ENCODE measurements at regions not wholly inside any gene's neighbourhood (a gene's known extent, or its start where the extent isn't known, plus 50 kb on each side); places are given as distances from the start of the nearest gene placed in this dataset.
"Not testable (repeated sequence)": the region's sequence is repeated elsewhere in the genome, so short reads cannot be mapped to it uniquely, and the experiment has no call there.

DNA sequence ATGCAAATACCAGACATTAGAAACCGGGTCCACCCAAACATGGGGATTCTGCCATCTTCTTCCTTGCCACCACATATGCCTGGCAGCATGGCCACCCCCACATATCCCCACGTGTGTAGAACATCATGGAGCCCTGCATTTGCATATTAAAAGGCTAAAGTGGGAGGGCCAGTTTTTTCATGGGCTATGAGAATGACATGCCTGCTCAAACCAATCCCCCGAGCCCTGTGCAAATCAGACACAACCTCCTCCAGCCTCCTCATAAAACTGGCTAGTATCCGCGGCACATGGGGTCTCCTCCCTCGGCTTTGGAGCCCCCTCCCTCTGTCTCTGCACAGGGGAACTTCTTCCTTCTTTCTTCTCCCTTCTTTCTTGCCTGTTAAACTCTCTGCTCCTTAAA, 174.9 kb upstream of the WSCD1 start:
- TF ChIP-seq, protein P1, sequence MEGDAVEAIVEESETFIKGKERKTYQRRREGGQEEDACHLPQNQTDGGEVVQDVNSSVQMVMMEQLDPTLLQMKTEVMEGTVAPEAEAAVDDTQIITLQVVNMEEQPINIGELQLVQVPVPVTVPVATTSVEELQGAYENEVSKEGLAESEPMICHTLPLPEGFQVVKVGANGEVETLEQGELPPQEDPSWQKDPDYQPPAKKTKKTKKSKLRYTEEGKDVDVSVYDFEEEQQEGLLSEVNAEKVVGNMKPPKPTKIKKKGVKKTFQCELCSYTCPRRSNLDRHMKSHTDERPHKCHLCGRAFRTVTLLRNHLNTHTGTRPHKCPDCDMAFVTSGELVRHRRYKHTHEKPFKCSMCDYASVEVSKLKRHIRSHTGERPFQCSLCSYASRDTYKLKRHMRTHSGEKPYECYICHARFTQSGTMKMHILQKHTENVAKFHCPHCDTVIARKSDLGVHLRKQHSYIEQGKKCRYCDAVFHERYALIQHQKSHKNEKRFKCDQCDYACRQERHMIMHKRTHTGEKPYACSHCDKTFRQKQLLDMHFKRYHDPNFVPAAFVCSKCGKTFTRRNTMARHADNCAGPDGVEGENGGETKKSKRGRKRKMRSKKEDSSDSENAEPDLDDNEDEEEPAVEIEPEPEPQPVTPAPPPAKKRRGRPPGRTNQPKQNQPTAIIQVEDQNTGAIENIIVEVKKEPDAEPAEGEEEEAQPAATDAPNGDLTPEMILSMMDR (IDR thresholded peaks at IDR 0.05) = no peak
- Histone ChIP-seq H3K36me3 (no peaks in the 10 kb centered on the region), H3K27ac (no peak overlapping the region), H3K9me3 (no peaks in the 10 kb centered on the region), H3K4me3 (ENCODE audit: low read depth in 1 of 2, low read length in 1 of 2) (no peak overlapping the region), H3K4me1 (ENCODE audit: control insufficient read depth in 1 of 2, insufficient read depth in 1 of 2, low read depth in 1 of 2, low read length in 1 of 2) (no peaks in the 10 kb centered on the region), H3K27me3 (peaks cover 9% of the 10 kb centered on the region)

DNA sequence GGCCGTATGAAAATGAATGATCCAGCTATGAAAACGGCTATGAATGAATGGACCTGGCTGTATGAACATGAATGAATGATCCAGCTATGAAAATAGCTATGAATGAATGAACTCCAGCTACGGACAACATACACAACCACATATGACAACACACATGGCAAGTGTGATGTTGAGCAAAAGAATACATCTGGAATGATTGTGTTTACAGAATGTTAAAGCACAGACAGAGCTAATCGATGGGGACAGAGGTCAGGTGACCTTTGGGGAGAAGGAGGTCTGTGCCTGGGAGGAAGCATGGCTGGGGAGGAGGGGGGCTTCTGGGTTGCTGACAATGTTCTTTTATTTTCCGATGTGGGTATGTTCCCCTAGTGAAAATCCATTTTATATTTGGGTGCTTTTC, 174.0 kb upstream of the WSCD1 start:
- Histone ChIP-seq H3K9me3 (no peaks in the 10 kb centered on the region), H3K27me3 (peaks cover 9% of the 10 kb centered on the region), H3K27ac (no peak overlapping the region), H3K36me3 (no peaks in the 10 kb centered on the region), H3K4me3 (ENCODE audit: low read depth in 1 of 2, low read length in 1 of 2) (no peak overlapping the region), H3K4me1 (ENCODE audit: control insufficient read depth in 1 of 2, insufficient read depth in 1 of 2, low read depth in 1 of 2, low read length in 1 of 2) (no peaks in the 10 kb centered on the region)
- TF ChIP-seq, protein P1 (IDR thresholded peaks at IDR 0.05) = no peak

DNA sequence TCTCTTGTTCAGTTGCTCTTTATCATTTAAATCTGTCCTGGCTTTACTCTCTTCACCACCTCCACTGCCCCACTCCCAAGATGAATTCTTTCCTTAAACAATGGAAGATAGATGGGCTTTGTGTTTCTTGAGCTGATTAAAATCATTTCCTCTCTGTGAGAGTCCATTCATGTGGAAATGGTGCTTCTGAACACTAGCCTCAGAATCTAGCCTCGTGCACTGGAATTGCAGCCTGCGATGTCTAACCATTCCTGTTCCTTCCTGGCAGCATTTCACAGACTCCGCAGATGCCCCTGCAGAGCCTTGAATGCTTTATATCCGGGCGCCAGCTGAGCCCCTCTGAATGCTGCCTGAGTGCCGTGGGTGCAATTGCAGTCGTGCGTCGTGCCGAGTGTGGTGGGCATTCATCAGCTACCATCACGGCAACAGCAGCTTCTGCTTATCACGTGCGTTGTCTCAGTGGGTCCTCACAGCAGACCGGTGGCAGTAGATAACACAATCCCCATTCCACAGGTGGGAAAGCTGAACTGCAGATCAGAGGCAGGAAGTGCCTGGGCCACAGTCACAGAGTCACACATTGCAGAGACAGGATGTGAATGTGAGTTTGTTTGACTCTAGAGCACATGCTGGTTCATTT, 172.8 kb upstream of the WSCD1 start:
- Histone ChIP-seq H3K4me1 (ENCODE audit: control insufficient read depth in 1 of 2, insufficient read depth in 1 of 2, low read depth in 1 of 2, low read length in 1 of 2) (no peaks in the 10 kb centered on the region), H3K36me3 (no peaks in the 10 kb centered on the region), H3K27ac (no peak overlapping the region), H3K4me3 (ENCODE audit: low read depth in 1 of 2, low read length in 1 of 2) (no peak overlapping the region), H3K27me3 (peaks cover 9% of the 10 kb centered on the region), H3K9me3 (no peaks in the 10 kb centered on the region)
- TF ChIP-seq, protein P1 (IDR thresholded peaks at IDR 0.05) = no peak

DNA sequence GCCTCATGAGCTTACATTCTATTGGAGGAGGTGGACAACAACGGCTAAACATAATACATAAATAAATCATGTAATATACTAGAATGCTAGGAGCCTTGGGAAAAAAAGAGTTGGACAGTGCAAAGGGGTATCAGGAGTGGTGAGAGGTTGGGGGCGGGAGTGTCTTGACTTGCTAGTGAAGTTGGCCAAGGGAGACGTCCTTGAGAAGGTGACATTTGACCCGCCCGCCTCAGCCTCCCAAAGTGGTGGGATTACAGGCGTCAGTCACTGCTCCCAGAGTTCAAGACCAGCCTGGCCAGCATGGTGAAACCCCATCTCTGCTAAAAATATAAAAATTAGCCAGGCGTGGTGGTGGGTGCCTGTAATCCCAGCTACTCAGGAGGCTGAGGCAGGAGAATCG, 172.2 kb upstream of the WSCD1 start:
- H3K27me3 ChIP-seq; H3K36me3 ChIP-seq; H3K4me1 ChIP-seq (ENCODE audit: control insufficient read depth in 1 of 2, insufficient read depth in 1 of 2, low read depth in 1 of 2, low read length in 1 of 2); H3K9me3 ChIP-seq; H3K27ac ChIP-seq; H3K4me3 ChIP-seq (ENCODE audit: low read depth in 1 of 2, low read length in 1 of 2): not testable (repeated sequence)

DNA sequence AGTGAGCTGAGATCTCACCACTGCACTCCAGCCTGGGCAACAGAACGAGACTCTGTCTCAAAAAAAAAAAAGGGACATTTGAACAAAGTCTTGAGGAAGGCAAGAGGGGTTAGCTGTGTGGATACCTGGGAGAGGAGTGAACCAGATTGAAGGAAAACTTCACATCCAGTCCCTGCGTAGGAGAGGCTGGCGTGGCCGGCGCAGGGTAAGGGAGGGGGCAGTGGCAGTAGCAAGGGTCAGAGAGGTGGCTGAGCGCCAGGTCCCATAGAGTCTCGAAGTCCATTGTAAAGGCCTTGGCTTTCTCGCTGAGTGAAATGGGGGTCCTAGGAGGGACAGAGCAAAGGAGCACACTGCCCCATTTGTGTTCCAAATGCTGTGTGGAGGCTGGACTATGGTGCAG, 171.8 kb upstream of the WSCD1 start:
- no peak overlapping the region for H3K4me3 ChIP-seq (ENCODE audit: low read depth in 1 of 2, low read length in 1 of 2)
- H3K27me3 ChIP-seq = peaks cover 9% of the 10 kb centered on the region
- no peaks in the 10 kb centered on the region for H3K4me1 ChIP-seq (ENCODE audit: control insufficient read depth in 1 of 2, insufficient read depth in 1 of 2, low read depth in 1 of 2, low read length in 1 of 2)
- no peak overlapping the region for H3K27ac ChIP-seq
- TF ChIP-seq, protein P1 (IDR thresholded peaks at IDR 0.05) = no peak
- H3K9me3 ChIP-seq = no peaks in the 10 kb centered on the region
- no peaks in the 10 kb centered on the region for H3K36me3 ChIP-seq

DNA sequence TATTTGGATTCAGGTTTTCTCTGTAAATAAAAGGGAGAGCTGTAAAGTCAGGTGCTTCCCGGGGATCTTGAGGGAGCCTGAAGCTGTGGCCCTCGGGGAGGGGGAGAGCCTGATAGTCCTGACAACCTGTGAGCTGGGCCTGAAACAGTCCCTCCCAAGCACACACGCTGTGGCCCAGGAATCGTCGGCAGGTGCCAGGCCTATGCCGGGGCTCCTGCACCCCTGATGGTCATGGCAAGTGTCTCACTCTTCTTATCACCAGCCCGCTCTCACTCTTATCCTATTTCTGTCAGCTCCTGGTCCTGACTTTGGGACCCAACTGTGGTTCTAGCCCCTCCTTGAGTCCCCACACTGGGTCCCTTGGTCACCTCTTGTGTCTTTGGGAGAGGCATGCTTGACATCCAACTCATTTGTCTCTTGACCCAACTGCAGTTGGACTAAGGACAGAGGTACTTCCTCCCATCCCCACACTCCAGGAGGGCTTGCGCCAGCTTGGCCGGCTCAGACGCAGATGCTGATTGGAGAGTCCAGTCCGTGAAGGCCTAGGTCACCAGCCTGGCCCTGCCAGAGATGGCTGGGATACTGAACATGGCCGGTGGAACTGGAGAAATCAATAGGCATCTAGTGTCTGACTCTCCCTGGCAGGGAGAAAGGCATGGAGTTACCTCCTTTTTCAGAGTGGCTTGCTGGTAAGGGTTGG, 170.5 kb upstream of the WSCD1 start:
- TF ChIP-seq, protein P1 (IDR thresholded peaks at IDR 0.05) = no peak
- H3K4me3 ChIP-seq (ENCODE audit: low read depth in 1 of 2, low read length in 1 of 2) = no peak overlapping the region

More for the DNA sequence above, 170.5 kb upstream of the WSCD1 start:
- Histone ChIP-seq H3K4me1 (ENCODE audit: control insufficient read depth in 1 of 2, insufficient read depth in 1 of 2, low read depth in 1 of 2, low read length in 1 of 2) (no peaks in the 10 kb centered on the region), H3K36me3 (no peaks in the 10 kb centered on the region), H3K27ac (no peak overlapping the region), H3K9me3 (no peaks in the 10 kb centered on the region), H3K27me3 (peaks cover 9% of the 10 kb centered on the region)
